ENCODE measurements at regions not wholly inside any gene's neighbourhood (a gene's known extent, or its start where the extent isn't known, plus 50 kb on each side); places are given as distances from the start of the nearest gene placed in this dataset.

DNA sequence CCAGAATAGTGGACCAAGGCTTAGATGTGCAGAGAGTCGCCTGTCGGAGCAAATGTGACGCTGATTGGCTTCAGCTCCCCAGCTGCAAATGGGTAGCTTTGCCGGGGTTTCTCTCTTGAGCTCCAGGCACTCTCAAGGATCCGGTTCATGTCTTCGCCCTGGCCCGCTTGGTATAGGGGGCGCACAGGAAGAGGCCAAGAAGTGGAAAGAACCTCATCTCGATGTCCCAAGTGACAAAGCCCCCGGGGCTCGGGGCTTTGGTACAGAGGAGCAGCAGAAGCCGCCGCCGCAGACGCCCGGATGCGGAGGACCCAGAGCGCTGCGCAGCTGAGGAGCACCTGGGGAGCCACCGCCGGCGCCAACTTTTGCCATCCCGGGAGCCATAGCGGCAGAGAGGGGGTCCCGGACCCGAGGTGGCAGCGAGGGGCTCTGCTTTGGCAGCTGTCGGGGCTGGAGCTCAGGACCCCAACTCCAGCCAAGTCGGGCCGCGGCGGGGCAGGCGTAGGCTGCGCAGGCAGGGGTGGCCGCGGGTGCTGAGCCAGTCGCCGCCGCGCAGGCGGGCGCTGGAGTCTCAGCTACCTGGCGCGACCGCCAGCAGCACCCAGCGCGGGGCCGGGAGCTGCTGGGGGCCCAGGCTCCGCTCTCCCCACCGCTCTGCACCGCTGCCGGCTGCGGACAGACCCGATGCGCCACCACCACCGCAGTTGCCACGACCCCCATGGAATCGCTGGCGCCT lies 466.6 kb downstream of the XPNPEP1 start (continued):
- TF ChIP-seq, protein P1, sequence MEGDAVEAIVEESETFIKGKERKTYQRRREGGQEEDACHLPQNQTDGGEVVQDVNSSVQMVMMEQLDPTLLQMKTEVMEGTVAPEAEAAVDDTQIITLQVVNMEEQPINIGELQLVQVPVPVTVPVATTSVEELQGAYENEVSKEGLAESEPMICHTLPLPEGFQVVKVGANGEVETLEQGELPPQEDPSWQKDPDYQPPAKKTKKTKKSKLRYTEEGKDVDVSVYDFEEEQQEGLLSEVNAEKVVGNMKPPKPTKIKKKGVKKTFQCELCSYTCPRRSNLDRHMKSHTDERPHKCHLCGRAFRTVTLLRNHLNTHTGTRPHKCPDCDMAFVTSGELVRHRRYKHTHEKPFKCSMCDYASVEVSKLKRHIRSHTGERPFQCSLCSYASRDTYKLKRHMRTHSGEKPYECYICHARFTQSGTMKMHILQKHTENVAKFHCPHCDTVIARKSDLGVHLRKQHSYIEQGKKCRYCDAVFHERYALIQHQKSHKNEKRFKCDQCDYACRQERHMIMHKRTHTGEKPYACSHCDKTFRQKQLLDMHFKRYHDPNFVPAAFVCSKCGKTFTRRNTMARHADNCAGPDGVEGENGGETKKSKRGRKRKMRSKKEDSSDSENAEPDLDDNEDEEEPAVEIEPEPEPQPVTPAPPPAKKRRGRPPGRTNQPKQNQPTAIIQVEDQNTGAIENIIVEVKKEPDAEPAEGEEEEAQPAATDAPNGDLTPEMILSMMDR (IDR thresholded peaks at IDR 0.05 in 2 of 3, conservative IDR thresholded peaks at IDR 0.05 in 1 of 3; ENCODE audit: borderline replicate concordance in 1 of 3, insufficient read depth in 1 of 3, low read depth in 2 of 3, low read length in 2 of 3) = no peak
- TF ChIP-seq RAD21 (IDR thresholded peaks at IDR 0.05; ENCODE audit: low read depth) (no peak), CEBPB (IDR thresholded peaks at IDR 0.05; ENCODE audit: low read depth) (no peak), SRF (IDR thresholded peaks at IDR 0.05; ENCODE audit: low read depth) (no peak), FOSL1 (IDR thresholded peaks at IDR 0.05; ENCODE audit: low read depth) (no peak), EZH2 (IDR thresholded peaks at IDR 0.05) (no peak)
- TF ChIP-seq, protein P2, sequence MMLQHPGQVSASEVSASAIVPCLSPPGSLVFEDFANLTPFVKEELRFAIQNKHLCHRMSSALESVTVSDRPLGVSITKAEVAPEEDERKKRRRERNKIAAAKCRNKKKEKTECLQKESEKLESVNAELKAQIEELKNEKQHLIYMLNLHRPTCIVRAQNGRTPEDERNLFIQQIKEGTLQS (IDR thresholded peaks at IDR 0.05) = no peak

DNA sequence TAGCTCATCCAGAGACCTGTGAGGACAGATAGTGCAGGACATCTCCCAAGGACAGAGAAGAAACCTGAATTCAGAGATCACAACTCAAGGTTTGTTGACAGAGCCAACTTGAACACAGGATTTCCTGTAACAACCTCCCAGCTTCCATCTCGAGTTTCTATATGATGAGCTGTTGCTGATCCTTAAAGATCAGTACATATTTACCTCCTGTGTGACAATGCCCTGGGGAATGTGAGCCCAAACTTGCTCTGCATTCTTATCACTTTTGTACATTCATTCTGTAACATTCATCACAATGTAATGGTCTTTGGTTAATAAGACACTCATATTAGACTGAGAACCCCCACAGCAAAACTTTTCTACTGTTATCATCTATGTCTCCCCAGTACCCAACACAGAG lies 468.6 kb downstream of the XPNPEP1 start:
- Histone ChIP-seq H3K9me3 (ENCODE audit: control insufficient read depth in 1 of 2, insufficient read depth in 1 of 2, low read depth in 1 of 2, low read length in 2 of 2) (peaks cover 0 to 19% of the 10 kb centered on the region in 2 experiments; a peak in 2 of 4 replicates), H3K36me3 (ENCODE audit: control insufficient read depth in 1 of 2, insufficient read depth in 2 of 2, low read length in 2 of 2) (no peaks in the 10 kb centered on the region; a peak in 1 of 4 replicates), H3K4me2 (ENCODE audit: low read length) (no peak overlapping the region), H3K27me3 (ENCODE audit: insufficient read depth, low read length) (no peaks in the 10 kb centered on the region), H2AFZ (ENCODE audit: low read depth, low read length, poor library complexity, severe bottlenecking) (no peak overlapping the region), H3K27ac (ENCODE audit: low read depth, low read length) (no peak overlapping the region), H3K79me2 (ENCODE audit: insufficient read depth, low read length) (no peaks in the 10 kb centered on the region), H4K20me1 (ENCODE audit: insufficient read depth) (no peaks in the 10 kb centered on the region), H3K9ac (ENCODE audit: low read length) (no peak overlapping the region), H3K4me3 (replicated peaks in 1 of 2; ENCODE audit: low read depth in 1 of 2, low read length in 2 of 2) (no peak overlapping the region), H3K4me1 (ENCODE audit: control insufficient read depth in 1 of 2, insufficient read depth in 2 of 2, low read length in 2 of 2) (no peaks in the 10 kb centered on the region; a peak in 1 of 4 replicates), H3K9me2 (ENCODE audit: insufficient read depth) (no peaks in the 10 kb centered on the region)
- ATAC-seq = no peak
- DNase-seq (ENCODE audit: low read depth, low spot score) = no peak
- POLR2A ChIA-PET = no interaction called here
- TF ChIP-seq ZFX (IDR thresholded peaks at IDR 0.05) (no peak), SP1 (IDR thresholded peaks at IDR 0.05; ENCODE audit: low read depth) (no peak), CEBPB (IDR thresholded peaks at IDR 0.05; ENCODE audit: low read depth) (no peak), JUND (IDR thresholded peaks at IDR 0.05) (no peak), RAD21 (IDR thresholded peaks at IDR 0.05; ENCODE audit: low read depth) (no peak)
- TF ChIP-seq, protein P1 (IDR thresholded peaks at IDR 0.05 in 2 of 3, conservative IDR thresholded peaks at IDR 0.05 in 1 of 3; ENCODE audit: borderline replicate concordance in 1 of 3, insufficient read depth in 1 of 3, low read depth in 2 of 3, low read length in 2 of 3) = no peak
- TF ChIP-seq, protein P3, sequence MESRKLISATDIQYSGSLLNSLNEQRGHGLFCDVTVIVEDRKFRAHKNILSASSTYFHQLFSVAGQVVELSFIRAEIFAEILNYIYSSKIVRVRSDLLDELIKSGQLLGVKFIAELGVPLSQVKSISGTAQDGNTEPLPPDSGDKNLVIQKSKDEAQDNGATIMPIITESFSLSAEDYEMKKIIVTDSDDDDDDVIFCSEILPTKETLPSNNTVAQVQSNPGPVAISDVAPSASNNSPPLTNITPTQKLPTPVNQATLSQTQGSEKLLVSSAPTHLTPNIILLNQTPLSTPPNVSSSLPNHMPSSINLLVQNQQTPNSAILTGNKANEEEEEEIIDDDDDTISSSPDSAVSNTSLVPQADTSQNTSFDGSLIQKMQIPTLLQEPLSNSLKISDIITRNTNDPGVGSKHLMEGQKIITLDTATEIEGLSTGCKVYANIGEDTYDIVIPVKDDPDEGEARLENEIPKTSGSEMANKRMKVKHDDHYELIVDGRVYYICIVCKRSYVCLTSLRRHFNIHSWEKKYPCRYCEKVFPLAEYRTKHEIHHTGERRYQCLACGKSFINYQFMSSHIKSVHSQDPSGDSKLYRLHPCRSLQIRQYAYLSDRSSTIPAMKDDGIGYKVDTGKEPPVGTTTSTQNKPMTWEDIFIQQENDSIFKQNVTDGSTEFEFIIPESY (IDR thresholded peaks at IDR 0.05; ENCODE audit: extremely low read depth, insufficient replicate concordance, low read length) = no peak
- CTCF ChIA-PET = no interaction called here
- RAD21 ChIA-PET (ENCODE audit: low non-redundant PET in 1 of 2, low total read pairs in 2 of 2, uncharacterized antibody in 2 of 2, unreplicated experiment in 2 of 2) = no interaction called here
- BruUV-seq (replicated peaks) = no TSS peak
- intact Hi-C loops (cut with micrococcal nuclease) = no loop called here

Measured in HCT116 (cell line).